HFFc6 (cell line): ENCODE measurements at regions not wholly inside any gene's neighbourhood (a gene's known extent, or its start where the extent isn't known, plus 50 kb on each side); places are given as distances from the start of the nearest gene placed in this dataset.

ENCODE experiments used
- DNase-seq: peaks from one replicate; pipeline ENCODE4 v3.0.0-alpha.2; 2018
- H3K27ac Mint-ChIP-seq: 2 replicates; pipeline ENCODE4 v1.8.0; 2020; ENCODE audit warnings: mild to moderate bottlenecking, mixed read lengths
- H3K27me3 Mint-ChIP-seq: 2 replicates; pipeline ENCODE4 v1.8.0; 2021; ENCODE audit warnings: mild to moderate bottlenecking, moderate library complexity, mixed read lengths; ENCODE audit not compliant: insufficient read depth
- H3K36me3 Mint-ChIP-seq: 2 replicates; pipeline ENCODE4 v1.8.0; 2021; ENCODE audit warnings: low read depth, mixed read lengths
- H3K4me1 Mint-ChIP-seq: 2 replicates; pipeline ENCODE4 v1.8.0; 2020; ENCODE audit warnings: low read depth, mixed read lengths
- H3K4me3 Mint-ChIP-seq: 2 replicates; pipeline ENCODE4 v1.8.0; 2020; ENCODE audit warnings: mild to moderate bottlenecking, moderate library complexity, mixed read lengths
- H3K9me3 Mint-ChIP-seq: 2 replicates; pipeline ENCODE4 v1.8.0; 2020; ENCODE audit warnings: mild to moderate bottlenecking, mixed read lengths
- CTCF ChIP-seq: fragments of 200-600 bp; sonication (generic); IDR thresholded peaks from 2 replicates; pipeline ENCODE4 v1.5.0; 2021; ENCODE audit warnings: antibody characterized with exemption, mild to moderate bottlenecking

GRCh38 chr9:129493706-129494047, 127.2 kb downstream of the C9orf50 start:
- Mint-ChIP-seq H3K36me3 (no peaks in the 10 kb centered on the region), H3K9me3 (no peaks in the 10 kb centered on the region), H3K4me1 (peaks cover 84% of the 10 kb centered on the region), H3K27ac (peak overlapping the region; percentile 65), H3K27me3 (peaks cover 7% of the 10 kb centered on the region), H3K4me3 (no peak overlapping the region)
- no peak for DNase-seq
- no peak for TF ChIP-seq CTCF

GRCh38 chr9:129493002-129493705, 127.7 kb downstream of the C9orf50 start:
- no peak for DNase-seq
- TF ChIP-seq CTCF: no peak
- Mint-ChIP-seq H3K36me3 (no peaks in the 10 kb centered on the region), H3K4me1 (peaks cover 82% of the 10 kb centered on the region), H3K4me3 (no peak overlapping the region), H3K27me3 (peaks cover 7% of the 10 kb centered on the region), H3K27ac (peak overlapping the region; percentile 65), H3K9me3 (no peaks in the 10 kb centered on the region)

- Mint-ChIP-seq H3K4me3 (peak overlapping the region; percentile 37), H3K9me3 (no peaks in the 10 kb centered on the region), H3K4me1 (peaks cover 83% of the 10 kb centered on the region), H3K27me3 (peaks cover 5% of the 10 kb centered on the region), H3K36me3 (no peaks in the 10 kb centered on the region), H3K27ac (peak overlapping the region; percentile 57)
- no peak for TF ChIP-seq CTCF
- no peak for DNase-seq
Measured at GRCh38 chr9:129491487-129491855, 129.4 kb downstream of the C9orf50 start.

- Mint-ChIP-seq H3K4me3 (peak overlapping the region; percentile 83), H3K27ac (peak overlapping the region; percentile 99), H3K27me3 (peaks cover 5% of the 10 kb centered on the region), H3K4me1 (peaks cover 83% of the 10 kb centered on the region), H3K36me3 (no peaks in the 10 kb centered on the region), H3K9me3 (no peaks in the 10 kb centered on the region)
- no peak for TF ChIP-seq CTCF
- no peak for DNase-seq
Measured at GRCh38 chr9:129490583-129491486, 130.1 kb downstream of the C9orf50 start.

- H3K27ac Mint-ChIP-seq: peak overlapping the region; percentile 99
Measured at GRCh38 chr9:129489838-129490582, 130.9 kb downstream of the C9orf50 start.

More at GRCh38 chr9:129489838-129490582, 130.9 kb downstream of the C9orf50 start:
- TF ChIP-seq CTCF: no peak
- peaks cover 83% of the 10 kb centered on the region for H3K4me1 Mint-ChIP-seq
- no peak for DNase-seq
- no peaks in the 10 kb centered on the region for H3K36me3 Mint-ChIP-seq
- no peaks in the 10 kb centered on the region for H3K9me3 Mint-ChIP-seq
- peak overlapping the region; percentile 83 for H3K4me3 Mint-ChIP-seq
- H3K27me3 Mint-ChIP-seq: peaks cover 5% of the 10 kb centered on the region
